ENCODE measurements at regions not wholly inside any gene's neighbourhood (a gene's known extent, or its start where the extent isn't known, plus 50 kb on each side); places are given as distances from the start of the nearest gene placed in this dataset.
"Not testable (repeated sequence)": the region's sequence is repeated elsewhere in the genome, so short reads cannot be mapped to it uniquely, and the experiment has no call there.

GRCh38 chr4:60729194-60729593 lies 470.9 kb upstream of the ADGRL3 start:
- Histone ChIP-seq H3K27me3 (no peaks in the 10 kb centered on the region), H3K9me2 (replicated peaks; ENCODE audit: insufficient read depth) (no peaks in the 10 kb centered on the region), H3K4me2 (no peak overlapping the region), H3K4me1 (ENCODE audit: insufficient read depth) (peaks cover 3% of the 10 kb centered on the region), H3K79me2 (no peaks in the 10 kb centered on the region), H3K27ac (no peak overlapping the region), H4K20me1 (ENCODE audit: insufficient read depth, poor library complexity, severe bottlenecking) (no peaks in the 10 kb centered on the region), H2AFZ (no peak overlapping the region), H3K9me3 (ENCODE audit: low read depth) (no peaks in the 10 kb centered on the region), H3K4me3 (no peak overlapping the region), H3K36me3 (replicated peaks; ENCODE audit: insufficient read depth, low read depth) (no peaks in the 10 kb centered on the region)
- no peak for DNase-seq (ENCODE audit: low spot score)
- TF ChIP-seq EZH2 (IDR thresholded peaks at IDR 0.05; ENCODE audit: borderline replicate concordance) = no peak
- no peak for TF ChIP-seq EZH2phosphoT487 (IDR thresholded peaks at IDR 0.05; ENCODE audit: low read depth, severe bottlenecking, unreplicated experiment)
- no peak for TF ChIP-seq CTCF (IDR thresholded peaks at IDR 0.05; ENCODE audit: poor library complexity)

DNA sequence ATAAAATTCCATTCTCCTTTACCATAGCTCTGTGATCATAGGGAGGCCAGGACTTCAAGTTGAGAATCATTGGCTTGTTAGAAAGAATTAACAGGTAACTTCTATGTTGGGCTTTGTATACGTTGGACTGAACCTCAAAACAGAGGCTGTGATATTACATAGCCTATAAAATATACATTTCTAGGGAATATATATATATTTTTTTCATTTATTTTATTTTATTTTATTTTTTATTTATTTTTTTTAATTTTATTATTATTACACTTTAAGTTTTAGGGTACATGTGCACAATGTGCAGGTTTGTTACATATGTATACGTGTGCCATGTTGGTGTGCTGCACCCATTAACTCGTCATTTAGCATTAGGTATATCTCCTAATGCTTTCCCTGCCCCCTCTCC lies 470.4 kb upstream of the ADGRL3 start:
- H2AFZ ChIP-seq; H3K27ac ChIP-seq; H4K20me1 ChIP-seq (ENCODE audit: insufficient read depth, poor library complexity, severe bottlenecking); H3K79me2 ChIP-seq; H3K9me2 ChIP-seq (replicated peaks; ENCODE audit: insufficient read depth); H3K4me3 ChIP-seq; H3K4me1 ChIP-seq (ENCODE audit: insufficient read depth); H3K9me3 ChIP-seq (ENCODE audit: low read depth); H3K27me3 ChIP-seq; H3K36me3 ChIP-seq (replicated peaks; ENCODE audit: insufficient read depth, low read depth); DNase-seq (ENCODE audit: low spot score); H3K4me2 ChIP-seq: not testable (repeated sequence)
- WGBS (ENCODE audit: low lambda C conversion rate, missing lambda C conversion rate) = 92% methylated on average over 3 of the region's 3 CpGs

DNA sequence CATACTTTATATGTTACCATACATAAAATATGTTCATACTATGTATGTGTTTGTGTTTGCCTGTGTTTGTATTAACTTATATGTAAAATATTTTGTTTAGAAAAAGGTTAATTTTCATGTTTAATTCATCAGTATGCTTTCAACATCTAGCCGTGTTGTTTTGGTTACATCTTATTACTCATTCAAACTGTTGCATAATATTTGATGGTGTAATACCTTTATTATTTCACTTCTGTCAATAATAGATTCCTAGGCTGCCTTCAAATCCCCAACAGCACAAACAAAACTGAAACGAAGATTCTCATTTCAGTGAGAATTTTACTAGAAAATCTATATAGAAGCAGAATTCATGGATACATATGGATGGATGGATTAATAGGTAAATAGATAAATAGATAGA lies 462.3 kb upstream of the ADGRL3 start:
- no peak overlapping the region for H3K4me3 ChIP-seq
- 43% methylated on average over 2 of the region's 2 CpGs for WGBS (ENCODE audit: low lambda C conversion rate, missing lambda C conversion rate)
- no peaks in the 10 kb centered on the region for H3K9me3 ChIP-seq (ENCODE audit: low read depth)
- no peaks in the 10 kb centered on the region for H4K20me1 ChIP-seq (ENCODE audit: insufficient read depth, poor library complexity, severe bottlenecking)
- no peaks in the 10 kb centered on the region for H3K9me2 ChIP-seq (replicated peaks; ENCODE audit: insufficient read depth)
- no peaks in the 10 kb centered on the region for H3K36me3 ChIP-seq (replicated peaks; ENCODE audit: insufficient read depth, low read depth)
- no peaks in the 10 kb centered on the region for H3K79me2 ChIP-seq
- H2AFZ ChIP-seq = no peak overlapping the region
- TF ChIP-seq EZH2 (IDR thresholded peaks at IDR 0.05; ENCODE audit: borderline replicate concordance) (no peak), CTCF (IDR thresholded peaks at IDR 0.05; ENCODE audit: poor library complexity) (no peak), EZH2phosphoT487 (IDR thresholded peaks at IDR 0.05; ENCODE audit: low read depth, severe bottlenecking, unreplicated experiment) (no peak)
- H3K4me2 ChIP-seq = no peak overlapping the region
- DNase-seq (ENCODE audit: low spot score) = no peak
- no peaks in the 10 kb centered on the region for H3K27me3 ChIP-seq
- H3K27ac ChIP-seq = no peak overlapping the region
- H3K4me1 ChIP-seq (ENCODE audit: insufficient read depth) = no peaks in the 10 kb centered on the region

DNA sequence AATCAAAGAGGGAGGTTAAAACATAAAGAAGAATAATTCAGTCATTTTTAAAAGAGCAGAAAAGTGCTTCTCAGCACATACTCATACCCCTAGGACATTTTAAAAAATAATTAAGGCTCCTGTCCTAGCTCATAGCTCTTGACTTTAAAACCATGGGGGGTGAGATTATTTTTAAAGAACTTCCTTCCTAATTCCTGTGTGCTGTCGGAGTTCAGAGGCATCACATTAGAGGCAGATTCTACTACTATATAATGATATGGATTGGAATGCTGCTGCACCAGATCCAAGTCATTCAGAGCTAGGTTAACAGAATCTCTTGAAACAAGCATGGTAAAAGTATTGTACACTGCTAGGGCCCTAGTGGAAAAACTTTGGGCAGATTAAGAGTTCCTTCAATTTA lies 456.5 kb upstream of the ADGRL3 start:
- 68% methylated on average over 1 of the region's 1 CpG for WGBS (ENCODE audit: low lambda C conversion rate, missing lambda C conversion rate)
- no peaks in the 10 kb centered on the region for H3K36me3 ChIP-seq (replicated peaks; ENCODE audit: insufficient read depth, low read depth)
- no peak overlapping the region for H3K4me3 ChIP-seq
- H4K20me1 ChIP-seq (ENCODE audit: insufficient read depth, poor library complexity, severe bottlenecking) = no peaks in the 10 kb centered on the region
- no peaks in the 10 kb centered on the region for H3K9me2 ChIP-seq (replicated peaks; ENCODE audit: insufficient read depth)
- H2AFZ ChIP-seq = no peak overlapping the region
- no peaks in the 10 kb centered on the region for H3K4me1 ChIP-seq (ENCODE audit: insufficient read depth)
- no peaks in the 10 kb centered on the region for H3K27me3 ChIP-seq
- DNase-seq (ENCODE audit: low spot score) = no peak
- no peaks in the 10 kb centered on the region for H3K79me2 ChIP-seq
- no peak overlapping the region for H3K27ac ChIP-seq
- TF ChIP-seq EZH2phosphoT487 (IDR thresholded peaks at IDR 0.05; ENCODE audit: low read depth, severe bottlenecking, unreplicated experiment) = no peak
- no peaks in the 10 kb centered on the region for H3K9me3 ChIP-seq (ENCODE audit: low read depth)
- H3K4me2 ChIP-seq = no peak overlapping the region

DNA sequence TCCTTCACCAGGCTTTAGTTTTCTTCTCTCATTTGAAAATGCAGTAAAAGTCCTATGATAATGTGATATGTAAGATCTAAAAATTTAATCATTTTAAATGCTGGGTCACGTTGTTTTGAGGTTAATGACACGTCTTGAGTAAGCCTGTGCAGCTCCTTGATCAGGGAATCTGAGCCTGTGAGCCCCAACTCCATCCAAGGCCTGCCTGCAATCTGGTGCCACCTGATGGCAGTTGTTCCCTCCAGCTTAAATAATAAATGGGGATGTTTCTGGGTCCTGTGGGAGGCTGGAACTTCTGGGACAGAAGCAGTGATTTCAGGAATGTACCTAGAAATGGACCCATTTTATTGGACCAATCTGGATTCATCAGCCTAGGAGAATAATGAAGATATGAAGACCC lies 455.4 kb upstream of the ADGRL3 start:
- Histone ChIP-seq H3K9me2 (replicated peaks; ENCODE audit: insufficient read depth) (no peaks in the 10 kb centered on the region), H3K27ac (no peak overlapping the region), H2AFZ (no peak overlapping the region), H3K79me2 (no peaks in the 10 kb centered on the region), H3K36me3 (replicated peaks; ENCODE audit: insufficient read depth, low read depth) (no peaks in the 10 kb centered on the region), H3K4me2 (no peak overlapping the region), H3K9me3 (ENCODE audit: low read depth) (no peaks in the 10 kb centered on the region), H4K20me1 (ENCODE audit: insufficient read depth, poor library complexity, severe bottlenecking) (no peaks in the 10 kb centered on the region), H3K4me3 (no peak overlapping the region), H3K4me1 (ENCODE audit: insufficient read depth) (no peaks in the 10 kb centered on the region), H3K27me3 (no peaks in the 10 kb centered on the region)
- DNase-seq (ENCODE audit: low spot score) = no peak
- WGBS (ENCODE audit: low lambda C conversion rate, missing lambda C conversion rate) = 75% methylated on average over 2 of the region's 2 CpGs
- no peak for TF ChIP-seq CTCF (IDR thresholded peaks at IDR 0.05; ENCODE audit: poor library complexity)
- TF ChIP-seq EZH2phosphoT487 (IDR thresholded peaks at IDR 0.05; ENCODE audit: low read depth, severe bottlenecking, unreplicated experiment) = no peak
- no peak for TF ChIP-seq EZH2 (IDR thresholded peaks at IDR 0.05; ENCODE audit: borderline replicate concordance)

Data from hepatocyte (in vitro differentiated cells).